ENCODE measurements at regions not wholly inside any gene's neighbourhood (a gene's known extent, or its start where the extent isn't known, plus 50 kb on each side); places are given as distances from the start of the nearest gene placed in this dataset.

GRCh38 chr13:97125810-97126738 is 96.1 kb upstream of the MBNL2 start:
- H3K9me2 ChIP-seq (ENCODE audit: low read depth, low read length), result no peaks in the 10 kb centered on the region
- H3K9me3 ChIP-seq (ENCODE audit: low read length), result no peaks in the 10 kb centered on the region
- H3K4me1 ChIP-seq (ENCODE audit: insufficient read depth, low read length, severe bottlenecking), result no peaks in the 10 kb centered on the region
- H3K27me3 ChIP-seq (ENCODE audit: insufficient read depth, low read length), result no peaks in the 10 kb centered on the region
- no peak overlapping the region for H3K27ac ChIP-seq (ENCODE audit: low read depth, low read length, poor library complexity, severe bottlenecking)
- no peaks in the 10 kb centered on the region for H3F3A ChIP-seq (ENCODE audit: insufficient read depth, low read length)
- H3K9ac ChIP-seq (ENCODE audit: low read length), result no peak overlapping the region
- H3K36me3 ChIP-seq (ENCODE audit: insufficient read depth, low read length), result no peaks in the 10 kb centered on the region
- no peaks in the 10 kb centered on the region for H3K79me2 ChIP-seq (ENCODE audit: insufficient read depth, low read length)
- no peak overlapping the region for H3K4me3 ChIP-seq (ENCODE audit: low read depth, low read length, poor library complexity, severe bottlenecking)
- TF ChIP-seq CTCF (IDR thresholded peaks at IDR 0.05; ENCODE audit: low read length) (no peak), EZH2 (IDR thresholded peaks at IDR 0.05; ENCODE audit: borderline replicate concordance, low read length) (no peak)
- H3K4me2 ChIP-seq (ENCODE audit: low read length), result no peak overlapping the region
- H4K20me1 ChIP-seq (ENCODE audit: insufficient read depth, low read length), result no peaks in the 10 kb centered on the region
- H2AFZ ChIP-seq (ENCODE audit: low read length), result no peak overlapping the region

GRCh38 chr13:97127842-97128241 is 94.3 kb upstream of the MBNL2 start:
- TF ChIP-seq EZH2 (IDR thresholded peaks at IDR 0.05; ENCODE audit: borderline replicate concordance, low read length), result no peak
- TF ChIP-seq CTCF (IDR thresholded peaks at IDR 0.05; ENCODE audit: low read length), result no peak
- Histone ChIP-seq H3K4me2 (ENCODE audit: low read length) (no peak overlapping the region), H3K27ac (ENCODE audit: low read depth, low read length, poor library complexity, severe bottlenecking) (no peak overlapping the region), H3K36me3 (ENCODE audit: insufficient read depth, low read length) (no peaks in the 10 kb centered on the region), H3K9ac (ENCODE audit: low read length) (no peak overlapping the region), H2AFZ (ENCODE audit: low read length) (no peak overlapping the region), H3K27me3 (ENCODE audit: insufficient read depth, low read length) (no peaks in the 10 kb centered on the region), H3K9me2 (ENCODE audit: low read depth, low read length) (no peaks in the 10 kb centered on the region), H4K20me1 (ENCODE audit: insufficient read depth, low read length) (no peaks in the 10 kb centered on the region), H3K79me2 (ENCODE audit: insufficient read depth, low read length) (no peaks in the 10 kb centered on the region), H3K4me1 (ENCODE audit: insufficient read depth, low read length, severe bottlenecking) (no peaks in the 10 kb centered on the region), H3K4me3 (ENCODE audit: low read depth, low read length, poor library complexity, severe bottlenecking) (no peak overlapping the region), H3F3A (ENCODE audit: insufficient read depth, low read length) (no peaks in the 10 kb centered on the region), H3K9me3 (ENCODE audit: low read length) (no peaks in the 10 kb centered on the region)

- Histone ChIP-seq H3K9me2 (ENCODE audit: low read depth, low read length) (no peaks in the 10 kb centered on the region), H3F3A (ENCODE audit: insufficient read depth, low read length) (no peaks in the 10 kb centered on the region)
- TF ChIP-seq CTCF (IDR thresholded peaks at IDR 0.05; ENCODE audit: low read length) (no peak), EZH2 (IDR thresholded peaks at IDR 0.05; ENCODE audit: borderline replicate concordance, low read length) (no peak)
These were observed 91.9 kb upstream of the MBNL2 start for GRCh38 chr13:97130190-97130589.

More at GRCh38 chr13:97130190-97130589, 91.9 kb upstream of the MBNL2 start:
- H3K9me3 ChIP-seq (ENCODE audit: low read length), result no peaks in the 10 kb centered on the region
- no peaks in the 10 kb centered on the region for H3K4me1 ChIP-seq (ENCODE audit: insufficient read depth, low read length, severe bottlenecking)
- no peak overlapping the region for H3K4me2 ChIP-seq (ENCODE audit: low read length)
- no peaks in the 10 kb centered on the region for H3K36me3 ChIP-seq (ENCODE audit: insufficient read depth, low read length)
- no peak overlapping the region for H3K4me3 ChIP-seq (ENCODE audit: low read depth, low read length, poor library complexity, severe bottlenecking)
- H3K79me2 ChIP-seq (ENCODE audit: insufficient read depth, low read length), result no peaks in the 10 kb centered on the region
- no peak overlapping the region for H3K27ac ChIP-seq (ENCODE audit: low read depth, low read length, poor library complexity, severe bottlenecking)
- H4K20me1 ChIP-seq (ENCODE audit: insufficient read depth, low read length), result no peaks in the 10 kb centered on the region
- no peaks in the 10 kb centered on the region for H3K27me3 ChIP-seq (ENCODE audit: insufficient read depth, low read length)
- H3K9ac ChIP-seq (ENCODE audit: low read length), result no peak overlapping the region
- no peak overlapping the region for H2AFZ ChIP-seq (ENCODE audit: low read length)
